HL-60 (cell line): ENCODE measurements at regions not wholly inside any gene's neighbourhood (a gene's known extent, or its start where the extent isn't known, plus 50 kb on each side); places are given as distances from the start of the nearest gene placed in this dataset.

Source experiments
- GABPA ChIP-seq: IDR thresholded peaks from 2 replicates; pipeline ENCODE4 v1.6.1; 2012; ENCODE audit warnings: low read depth
- SPI1 ChIP-seq: IDR thresholded peaks from 2 replicates; pipeline ENCODE4 v1.6.1; 2012; ENCODE audit warnings: low read depth, mild to moderate bottlenecking, borderline replicate concordance
- TF ChIP-seq, protein P1 (sequence below): IDR thresholded peaks from one replicate; pipeline ENCODE4 v1.5.1; 2011; ENCODE audit warnings: low read length, control low read depth, inconsistent platforms; ENCODE audit not compliant: insufficient read depth

DNA sequence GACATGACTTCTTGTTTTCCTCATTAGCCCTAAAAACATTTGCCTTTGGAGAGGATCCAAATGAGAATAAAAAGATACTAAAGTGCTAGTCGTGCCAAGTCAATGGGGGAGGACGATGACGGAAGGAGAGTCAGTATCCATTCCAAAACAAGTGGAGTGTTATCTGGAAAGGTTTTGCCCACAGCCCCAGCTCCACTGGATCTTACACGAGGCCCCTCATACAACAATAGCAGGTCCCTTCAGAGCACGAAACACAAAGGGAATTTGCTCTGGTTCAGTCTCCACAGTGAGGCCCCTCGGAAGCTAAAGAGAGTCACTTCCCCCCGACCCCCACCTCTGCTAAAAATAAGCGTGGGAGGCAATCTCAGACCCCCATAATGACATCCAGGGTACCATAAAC, 496.9 kb upstream of the ZFHX3 start:
- TF ChIP-seq, protein P1, sequence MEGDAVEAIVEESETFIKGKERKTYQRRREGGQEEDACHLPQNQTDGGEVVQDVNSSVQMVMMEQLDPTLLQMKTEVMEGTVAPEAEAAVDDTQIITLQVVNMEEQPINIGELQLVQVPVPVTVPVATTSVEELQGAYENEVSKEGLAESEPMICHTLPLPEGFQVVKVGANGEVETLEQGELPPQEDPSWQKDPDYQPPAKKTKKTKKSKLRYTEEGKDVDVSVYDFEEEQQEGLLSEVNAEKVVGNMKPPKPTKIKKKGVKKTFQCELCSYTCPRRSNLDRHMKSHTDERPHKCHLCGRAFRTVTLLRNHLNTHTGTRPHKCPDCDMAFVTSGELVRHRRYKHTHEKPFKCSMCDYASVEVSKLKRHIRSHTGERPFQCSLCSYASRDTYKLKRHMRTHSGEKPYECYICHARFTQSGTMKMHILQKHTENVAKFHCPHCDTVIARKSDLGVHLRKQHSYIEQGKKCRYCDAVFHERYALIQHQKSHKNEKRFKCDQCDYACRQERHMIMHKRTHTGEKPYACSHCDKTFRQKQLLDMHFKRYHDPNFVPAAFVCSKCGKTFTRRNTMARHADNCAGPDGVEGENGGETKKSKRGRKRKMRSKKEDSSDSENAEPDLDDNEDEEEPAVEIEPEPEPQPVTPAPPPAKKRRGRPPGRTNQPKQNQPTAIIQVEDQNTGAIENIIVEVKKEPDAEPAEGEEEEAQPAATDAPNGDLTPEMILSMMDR: no peak
- TF ChIP-seq GABPA: no peak
- no peak for TF ChIP-seq SPI1
